ENCODE measurements at regions not wholly inside any gene's neighbourhood (a gene's known extent, or its start where the extent isn't known, plus 50 kb on each side); places are given as distances from the start of the nearest gene placed in this dataset.

DNA sequence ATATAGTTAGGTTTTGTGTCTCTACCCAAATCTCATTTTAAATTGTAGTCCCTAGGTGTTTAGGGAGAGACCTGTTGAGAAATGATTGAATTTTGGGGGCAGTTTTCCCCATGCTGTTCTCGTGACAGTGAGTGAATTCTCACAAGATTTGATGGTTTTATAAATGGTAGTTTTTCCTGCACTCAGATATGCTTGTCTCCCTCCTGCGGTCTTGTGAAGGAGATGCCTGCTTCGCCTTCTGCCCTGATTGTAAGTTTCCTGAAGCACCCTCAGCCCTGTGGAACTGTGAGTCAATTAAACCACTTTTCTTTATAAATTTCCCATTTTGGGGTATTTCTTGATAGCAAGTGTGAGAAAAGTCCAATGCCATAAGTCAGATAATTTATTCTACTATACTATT, 1977.5 kb upstream of the PCDH20 start:
- DNase-seq (ENCODE audit: low spot score), result no peak
- Histone ChIP-seq H3K9me3 (ENCODE audit: control insufficient read depth in 4 of 4, low read length in 3 of 4) (no peaks in the 10 kb centered on the region), H3K36me3 (ENCODE audit: control insufficient read depth in 4 of 4, insufficient read depth in 3 of 4, low read depth in 1 of 4, low read length in 3 of 4) (no peaks in the 10 kb centered on the region), H3K27me3 (ENCODE audit: control insufficient read depth in 4 of 4, insufficient read depth in 4 of 4, low read length in 3 of 4) (no peaks in the 10 kb centered on the region), H3K4me1 (ENCODE audit: control insufficient read depth in 4 of 4, insufficient read depth in 4 of 4, low read length in 3 of 4) (no peaks in the 10 kb centered on the region), H3K27ac (ENCODE audit: low read depth in 1 of 2, low read length in 2 of 2) (no peak overlapping the region), H3K9ac (ENCODE audit: low read depth in 1 of 2, low read length in 2 of 2) (no peak overlapping the region), H3K4me3 (ENCODE audit: low read depth in 1 of 3, low read length in 3 of 3) (no peak overlapping the region)
- TF ChIP-seq CTCF (IDR thresholded peaks at IDR 0.05; ENCODE audit: low read depth, low read length, missing input control), result no peak
- TF ChIP-seq FOXA2 (IDR thresholded peaks at IDR 0.05), result no peak
- TF ChIP-seq TAF1 (conservative IDR thresholded peaks at IDR 0.05), result no peak
- TF ChIP-seq FOXA1 (IDR thresholded peaks at IDR 0.05), result no peak
- no peak for TF ChIP-seq ATF3 (IDR thresholded peaks at IDR 0.05)
- TF ChIP-seq, protein P1, sequence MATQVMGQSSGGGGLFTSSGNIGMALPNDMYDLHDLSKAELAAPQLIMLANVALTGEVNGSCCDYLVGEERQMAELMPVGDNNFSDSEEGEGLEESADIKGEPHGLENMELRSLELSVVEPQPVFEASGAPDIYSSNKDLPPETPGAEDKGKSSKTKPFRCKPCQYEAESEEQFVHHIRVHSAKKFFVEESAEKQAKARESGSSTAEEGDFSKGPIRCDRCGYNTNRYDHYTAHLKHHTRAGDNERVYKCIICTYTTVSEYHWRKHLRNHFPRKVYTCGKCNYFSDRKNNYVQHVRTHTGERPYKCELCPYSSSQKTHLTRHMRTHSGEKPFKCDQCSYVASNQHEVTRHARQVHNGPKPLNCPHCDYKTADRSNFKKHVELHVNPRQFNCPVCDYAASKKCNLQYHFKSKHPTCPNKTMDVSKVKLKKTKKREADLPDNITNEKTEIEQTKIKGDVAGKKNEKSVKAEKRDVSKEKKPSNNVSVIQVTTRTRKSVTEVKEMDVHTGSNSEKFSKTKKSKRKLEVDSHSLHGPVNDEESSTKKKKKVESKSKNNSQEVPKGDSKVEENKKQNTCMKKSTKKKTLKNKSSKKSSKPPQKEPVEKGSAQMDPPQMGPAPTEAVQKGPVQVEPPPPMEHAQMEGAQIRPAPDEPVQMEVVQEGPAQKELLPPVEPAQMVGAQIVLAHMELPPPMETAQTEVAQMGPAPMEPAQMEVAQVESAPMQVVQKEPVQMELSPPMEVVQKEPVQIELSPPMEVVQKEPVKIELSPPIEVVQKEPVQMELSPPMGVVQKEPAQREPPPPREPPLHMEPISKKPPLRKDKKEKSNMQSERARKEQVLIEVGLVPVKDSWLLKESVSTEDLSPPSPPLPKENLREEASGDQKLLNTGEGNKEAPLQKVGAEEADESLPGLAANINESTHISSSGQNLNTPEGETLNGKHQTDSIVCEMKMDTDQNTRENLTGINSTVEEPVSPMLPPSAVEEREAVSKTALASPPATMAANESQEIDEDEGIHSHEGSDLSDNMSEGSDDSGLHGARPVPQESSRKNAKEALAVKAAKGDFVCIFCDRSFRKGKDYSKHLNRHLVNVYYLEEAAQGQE (IDR thresholded peaks at IDR 0.05), result no peak
- no peak for TF ChIP-seq NR2F2 (IDR thresholded peaks at IDR 0.05)
- no peak for TF ChIP-seq YY1 (IDR thresholded peaks at IDR 0.05)
- TF ChIP-seq EGR1 (IDR thresholded peaks at IDR 0.05; ENCODE audit: low read depth in 2 of 2), result no peak
- TF ChIP-seq GABPA (IDR thresholded peaks at IDR 0.05 in 1 of 2, conservative IDR thresholded peaks at IDR 0.05 in 1 of 2), result no peak
- TF ChIP-seq HNF4G (IDR thresholded peaks at IDR 0.05), result no peak
- TF ChIP-seq JUND (IDR thresholded peaks at IDR 0.05), result no peak
- WGBS, result 60% methylated on average over 3 of the region's 3 CpGs

GRCh38 chr13:63389756-63390155, 1974.1 kb upstream of the PCDH20 start:
- no peaks in the 10 kb centered on the region for H3K27me3 ChIP-seq (ENCODE audit: control insufficient read depth in 4 of 4, insufficient read depth in 4 of 4, low read length in 3 of 4)
- H3K9ac ChIP-seq (ENCODE audit: low read depth in 1 of 2, low read length in 2 of 2), result no peak overlapping the region
- H3K36me3 ChIP-seq (ENCODE audit: control insufficient read depth in 4 of 4, insufficient read depth in 3 of 4, low read depth in 1 of 4, low read length in 3 of 4), result no peaks in the 10 kb centered on the region
- H3K9me3 ChIP-seq (ENCODE audit: control insufficient read depth in 4 of 4, low read length in 3 of 4), result no peaks in the 10 kb centered on the region
- 78% methylated on average over 1 of the region's 1 CpG for WGBS
- H3K4me3 ChIP-seq (ENCODE audit: low read depth in 1 of 3, low read length in 3 of 3), result no peak overlapping the region
- no peaks in the 10 kb centered on the region for H3K4me1 ChIP-seq (ENCODE audit: control insufficient read depth in 4 of 4, insufficient read depth in 4 of 4, low read length in 3 of 4)
- DNase-seq (ENCODE audit: low spot score), result no peak
- H3K27ac ChIP-seq (ENCODE audit: low read depth in 1 of 2, low read length in 2 of 2), result no peak overlapping the region
- TF ChIP-seq FOXA2 (IDR thresholded peaks at IDR 0.05), result no peak
- no peak for TF ChIP-seq HNF4A (conservative IDR thresholded peaks at IDR 0.05)
- no peak for TF ChIP-seq JUND (IDR thresholded peaks at IDR 0.05)
- no peak for TF ChIP-seq MAX (IDR thresholded peaks at IDR 0.05)
- no peak for TF ChIP-seq GABPA (IDR thresholded peaks at IDR 0.05 in 1 of 2, conservative IDR thresholded peaks at IDR 0.05 in 1 of 2)
- TF ChIP-seq ZBTB33 (IDR thresholded peaks at IDR 0.05), result no peak
- no peak for TF ChIP-seq YY1 (IDR thresholded peaks at IDR 0.05)
- no peak for TF ChIP-seq EGR1 (IDR thresholded peaks at IDR 0.05; ENCODE audit: low read depth in 2 of 2)
- no peak for TF ChIP-seq SP1 (IDR thresholded peaks at IDR 0.05)
- TF ChIP-seq ATF3 (IDR thresholded peaks at IDR 0.05), result no peak
- no peak for TF ChIP-seq CTCF (IDR thresholded peaks at IDR 0.05; ENCODE audit: low read depth, low read length, missing input control)
- no peak for TF ChIP-seq RXRA (IDR thresholded peaks at IDR 0.05)
- no peak for TF ChIP-seq FOXA1 (IDR thresholded peaks at IDR 0.05)
- TF ChIP-seq, protein P1 (IDR thresholded peaks at IDR 0.05), result no peak
- TF ChIP-seq RAD21 (IDR thresholded peaks at IDR 0.05), result no peak
- no peak for TF ChIP-seq NR2F2 (IDR thresholded peaks at IDR 0.05)

All from liver (tissue), 8 donors.